HG03558 (cell line): ENCODE measurements at regions not wholly inside any gene's neighbourhood (a gene's known extent, or its start where the extent isn't known, plus 50 kb on each side); places are given as distances from the start of the nearest gene placed in this dataset.
"Not testable (repeated sequence)": the region's sequence is repeated elsewhere in the genome, so short reads cannot be mapped to it uniquely, and the experiment has no call there.

Source experiments
- ATAC-seq: cut with Tn5 transposase; IDR thresholded peaks from one replicate; pipeline ENCODE4 v1.9.1; 2021; ENCODE audit warnings: moderate number of reproducible peaks; ENCODE audit not compliant: unreplicated experiment; ENCODE audit errors: extremely low read depth

GRCh38 chr3:194857469-194858113 is 171.9 kb downstream of the FAM43A start:
- no peak for ATAC-seq

DNA sequence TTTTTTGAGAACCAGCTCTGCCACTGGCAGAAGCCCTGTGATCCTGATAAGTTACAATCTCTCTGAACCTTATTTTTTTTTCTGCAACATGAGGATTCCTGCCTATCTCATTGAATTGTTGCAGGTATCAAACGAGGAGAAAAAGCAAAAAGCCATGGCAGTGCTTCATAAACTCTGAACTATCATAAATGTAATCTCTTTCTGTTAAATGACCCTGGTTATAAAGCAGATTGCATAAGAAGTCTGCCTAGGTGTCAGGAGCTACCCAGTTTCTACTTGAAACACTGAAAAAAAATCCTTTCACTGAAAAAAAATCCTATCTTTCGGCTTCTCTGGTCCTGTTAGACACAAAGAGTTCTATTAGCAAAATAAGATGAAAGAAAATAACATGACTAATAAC is 172.7 kb downstream of the FAM43A start:
- no peak for ATAC-seq

DNA sequence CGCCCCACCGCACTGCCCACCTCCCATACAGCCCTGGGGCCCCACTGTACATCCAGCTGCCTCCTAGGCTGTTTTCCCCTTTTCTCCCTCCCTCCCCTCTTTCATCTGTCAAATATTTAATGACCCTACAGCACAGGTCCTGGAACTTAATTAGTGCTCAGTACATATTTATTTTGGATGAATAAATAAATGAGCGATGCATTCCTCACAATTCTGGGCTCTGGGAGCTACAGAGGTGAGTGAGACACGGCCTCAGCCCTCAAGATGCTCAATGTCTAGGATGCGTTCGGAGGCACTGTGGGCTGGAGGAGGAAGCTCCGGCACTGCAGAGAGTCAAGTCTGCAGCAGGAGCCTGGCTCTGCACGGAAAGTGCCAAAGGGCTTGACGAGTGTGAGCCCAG is 175.0 kb downstream of the FAM43A start:
- ATAC-seq = no peak

- ATAC-seq = no peak
These were observed 175.7 kb downstream of the FAM43A start for GRCh38 chr3:194861375-194861774.

GRCh38 chr3:194865061-194865460 is 179.4 kb downstream of the FAM43A start:
- ATAC-seq = no peak

- no peak for ATAC-seq
These were observed 179.9 kb downstream of the FAM43A start for GRCh38 chr3:194865615-194866014.

- ATAC-seq = no peak
These were observed 180.6 kb downstream of the FAM43A start for GRCh38 chr3:194866236-194866635.

DNA sequence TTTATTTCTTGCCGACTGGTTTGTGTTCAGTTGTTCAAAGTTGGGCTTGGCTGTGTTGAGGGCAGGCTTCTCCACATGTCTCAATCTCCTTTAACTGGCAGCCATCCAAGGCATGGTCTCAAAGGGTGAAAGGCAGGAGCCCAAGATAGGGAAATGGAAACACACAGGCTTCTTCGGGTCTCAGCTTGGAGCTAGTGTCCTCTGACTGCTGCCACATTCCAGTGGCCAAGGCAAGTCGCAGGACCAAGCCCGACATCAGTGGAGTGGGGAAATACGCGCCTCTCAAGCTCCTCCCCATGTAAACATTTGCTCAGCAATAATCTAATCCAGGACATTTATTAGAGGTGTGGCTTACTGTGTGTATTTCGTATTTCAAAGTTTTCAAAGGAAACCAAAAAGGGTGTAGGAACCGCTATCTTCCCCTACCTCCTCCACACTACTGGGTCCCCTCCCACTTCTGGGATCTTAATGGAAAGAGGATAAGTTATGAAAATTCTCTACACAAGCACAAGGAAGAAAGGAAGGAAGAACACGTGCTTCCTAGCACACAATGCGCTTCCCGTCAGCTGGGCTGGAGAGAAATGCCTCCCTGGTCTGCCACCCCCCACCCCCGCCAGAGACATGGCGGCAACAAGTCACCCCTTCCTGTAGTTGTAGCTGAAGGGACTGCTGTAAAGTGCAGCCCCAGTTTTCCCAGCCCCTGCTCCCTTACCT is 181.7 kb downstream of the FAM43A start:
- ATAC-seq = no peak

GRCh38 chr3:194868831-194869230 is 183.1 kb downstream of the FAM43A start:
- no peak for ATAC-seq

GRCh38 chr3:194869482-194870169 is 183.9 kb downstream of the FAM43A start:
- ATAC-seq = no peak

DNA sequence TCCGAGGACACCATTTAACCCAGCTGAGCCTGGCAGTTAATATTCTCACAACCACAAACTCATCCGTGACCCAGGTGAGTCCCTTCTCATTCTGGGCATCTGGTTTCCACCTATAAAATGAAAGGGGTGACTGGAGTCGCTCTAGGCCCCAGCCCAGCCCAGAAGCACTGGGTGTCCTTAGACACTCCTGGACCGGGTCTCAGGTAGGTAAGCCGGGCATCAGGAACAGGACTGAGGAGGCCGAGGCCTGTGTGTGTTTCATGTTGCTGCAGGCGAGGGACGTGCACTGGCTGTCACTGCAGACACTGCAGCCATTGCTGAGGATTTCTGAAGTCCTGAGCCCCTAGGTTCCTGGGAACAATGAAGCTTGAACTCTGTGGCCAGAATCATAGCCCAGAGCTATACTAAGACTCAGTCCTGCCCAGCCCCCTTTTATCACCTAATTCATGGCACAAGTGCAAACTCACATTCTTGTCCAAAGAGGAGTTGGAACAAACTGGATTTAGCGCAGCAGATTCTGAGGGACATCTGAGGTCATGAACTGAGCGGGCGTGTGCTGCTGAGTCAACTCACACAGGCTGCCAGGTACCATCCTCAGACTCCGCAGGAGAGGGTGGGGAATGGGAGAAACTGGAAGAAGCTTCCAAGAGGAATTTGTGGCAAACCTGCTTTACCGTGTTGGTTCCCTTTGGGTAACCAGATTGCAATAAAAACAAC is 184.9 kb downstream of the FAM43A start:
- no peak for ATAC-seq

GRCh38 chr3:194871143-194871863 is 185.6 kb downstream of the FAM43A start:
- ATAC-seq = no peak

DNA sequence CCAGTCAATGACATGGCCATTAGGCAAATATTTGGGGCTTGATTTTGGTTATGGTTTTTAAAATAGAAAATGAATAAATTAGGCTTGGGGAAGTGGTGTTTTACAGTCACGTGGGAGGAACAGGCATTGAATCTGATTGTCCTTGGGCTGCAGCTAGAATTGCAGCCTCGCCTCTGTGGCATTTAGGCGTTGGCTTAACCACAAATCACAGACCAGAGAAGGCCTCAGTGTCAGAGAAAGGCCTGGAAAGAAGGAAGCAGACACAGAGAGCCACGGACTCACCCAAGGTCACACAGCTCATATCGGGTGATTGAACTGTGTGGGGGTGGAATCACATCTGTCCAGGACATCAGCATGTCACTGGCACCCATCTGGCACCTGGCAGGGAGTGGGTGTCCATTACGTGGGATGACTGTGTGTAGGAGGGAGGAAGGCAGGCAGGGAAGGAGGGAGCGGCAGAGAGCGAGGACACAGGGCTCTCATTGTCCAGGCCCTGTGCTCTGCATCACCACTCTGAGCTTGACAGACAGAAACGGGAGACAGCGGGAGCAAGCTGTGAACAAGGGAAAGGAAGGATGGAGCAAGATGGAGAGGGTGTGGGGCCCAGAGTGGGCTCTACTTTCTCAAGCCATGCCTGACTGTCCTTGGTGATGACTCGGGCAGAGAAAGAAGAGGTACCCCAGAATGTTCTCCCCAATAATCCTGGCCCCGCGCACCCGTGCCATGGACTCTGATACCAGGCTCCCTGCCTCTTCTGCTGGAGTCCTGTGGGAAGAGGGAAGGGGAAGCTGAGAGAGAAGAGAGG is 186.4 kb downstream of the FAM43A start:
- ATAC-seq = no peak

- ATAC-seq = no peak
These were observed 186.9 kb downstream of the FAM43A start for GRCh38 chr3:194872669-194872977.

DNA sequence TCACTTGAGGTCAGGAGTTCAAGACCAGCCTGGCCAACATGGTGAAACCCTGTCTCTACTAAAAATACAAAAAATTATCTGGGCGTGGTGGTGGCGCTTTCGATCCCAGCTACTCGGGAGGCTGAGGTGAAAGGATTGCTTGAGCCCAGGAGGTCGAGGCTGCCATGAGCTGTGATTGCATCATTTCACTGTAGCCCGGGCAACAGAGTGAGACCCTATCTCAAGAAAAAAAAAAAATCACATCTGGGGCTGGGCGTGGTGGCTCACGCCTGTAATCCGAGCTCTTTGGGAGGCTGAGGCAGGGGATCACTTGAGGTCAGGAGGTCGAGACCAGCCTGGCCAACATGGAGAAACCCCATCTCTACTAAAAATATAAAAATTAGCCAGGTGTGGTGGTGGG is 187.8 kb downstream of the FAM43A start:
- ATAC-seq = not testable (repeated sequence)

DNA sequence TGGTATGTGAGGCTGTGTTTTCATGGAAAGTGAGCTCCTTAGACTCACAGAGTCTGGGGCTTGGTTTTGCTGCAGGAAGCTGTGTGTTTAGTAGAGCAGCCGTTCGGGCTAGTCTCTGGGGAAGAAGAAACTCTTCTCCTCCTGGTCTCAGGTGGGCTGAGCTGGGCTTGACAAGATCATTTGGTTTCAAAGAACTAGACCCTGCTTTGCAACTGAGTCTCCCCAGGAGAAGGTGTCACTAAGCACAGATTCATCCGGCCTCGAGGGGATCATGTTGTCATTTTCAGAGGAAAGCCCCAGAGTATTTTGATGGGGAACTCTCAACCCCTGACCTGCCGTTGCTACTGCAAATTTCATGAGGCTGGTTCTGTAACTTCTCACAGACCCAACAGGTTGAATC is 188.5 kb downstream of the FAM43A start:
- no peak for ATAC-seq

DNA sequence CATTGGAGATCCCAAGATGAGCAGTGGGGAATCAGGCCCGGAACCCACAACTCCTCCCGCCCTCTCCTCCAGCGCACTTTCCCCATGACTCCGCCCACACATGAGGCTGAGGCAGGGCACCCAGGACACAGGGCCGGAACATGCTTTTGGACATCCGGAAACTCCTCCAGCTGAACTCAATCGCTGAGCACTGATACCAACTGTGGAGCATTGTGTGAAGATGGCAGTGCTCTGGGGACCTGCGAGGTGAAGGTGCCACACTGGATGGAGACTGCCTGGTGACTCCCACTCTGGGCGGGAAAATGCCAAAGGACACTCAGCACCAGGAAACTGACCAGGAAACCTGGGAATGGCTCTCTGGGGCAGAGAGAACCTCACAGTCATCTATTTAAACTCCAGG is 189.1 kb downstream of the FAM43A start:
- no peak for ATAC-seq

- ATAC-seq = no peak
These were observed 190.1 kb downstream of the FAM43A start for GRCh38 chr3:194875581-194876402.
